Hepatocyte (in vitro differentiated cells): ENCODE measurements at regions not wholly inside any gene's neighbourhood (a gene's known extent, or its start where the extent isn't known, plus 50 kb on each side); places are given as distances from the start of the nearest gene placed in this dataset.

Experiments used
- DNase-seq: peaks from one replicate; pipeline ENCODE4 v3.0.0-alpha.2; 2016; ENCODE audit warnings: low spot score
- H2AFZ ChIP-seq: fragments of 200-600 bp; sonication (generic); 2 replicates; pipeline ENCODE4 v1.6.0; 2016; ENCODE audit warnings: antibody characterized with exemption, mild to moderate bottlenecking
- H3K27ac ChIP-seq: fragments of 200-600 bp; sonication (generic); 2 replicates; pipeline ENCODE4 v1.5.1; 2016; ENCODE audit warnings: mild to moderate bottlenecking
- H3K27me3 ChIP-seq: fragments of 200-600 bp; sonication (generic); 2 replicates; pipeline ENCODE4 v1.6.1; 2016
- H3K36me3 ChIP-seq: fragments of 200-600 bp; sonication (generic); replicated peaks from 2 replicates; pipeline ENCODE4 v1.5.1; 2016; ENCODE audit warnings: low read depth; ENCODE audit not compliant: insufficient read depth
- H3K4me1 ChIP-seq: fragments of 200-600 bp; sonication (generic); 2 replicates; pipeline ENCODE4 v1.5.1; 2016; ENCODE audit warnings: mild to moderate bottlenecking, moderate library complexity; ENCODE audit not compliant: insufficient read depth
- H3K4me2 ChIP-seq: fragments of 200-600 bp; sonication (generic); 2 replicates; pipeline ENCODE4 v1.6.0; 2016
- H3K4me3 ChIP-seq: fragments of 200-600 bp; sonication (generic); 2 replicates; pipeline ENCODE4 v1.5.1; 2016; ENCODE audit warnings: mild to moderate bottlenecking
- H3K79me2 ChIP-seq: fragments of 200-600 bp; sonication (generic); 2 replicates; pipeline ENCODE4 v1.6.0; 2017; ENCODE audit warnings: mild to moderate bottlenecking
- H3K9me2 ChIP-seq: fragments of 200-600 bp; sonication (generic); replicated peaks from 2 replicates; pipeline ENCODE4 v1.6.0; 2017; ENCODE audit warnings: mild to moderate bottlenecking; ENCODE audit not compliant: insufficient read depth
- H3K9me3 ChIP-seq: fragments of 200-600 bp; sonication (generic); 2 replicates; pipeline ENCODE4 v1.5.1; 2016; ENCODE audit warnings: low read depth, mild to moderate bottlenecking
- H4K20me1 ChIP-seq: fragments of 200-600 bp; sonication (generic); 2 replicates; pipeline ENCODE4 v1.6.0; 2016; ENCODE audit warnings: mild to moderate bottlenecking; ENCODE audit not compliant: insufficient read depth, poor library complexity, severe bottlenecking
- EZH2 ChIP-seq: fragments of 200-600 bp; sonication (generic); IDR thresholded peaks from 2 replicates; pipeline ENCODE4 v1.6.1; 2016; ENCODE audit warnings: antibody characterized with exemption, mild to moderate bottlenecking, borderline replicate concordance
- EZH2phosphoT487 ChIP-seq: fragments of 200-600 bp; sonication (generic); IDR thresholded peaks from one replicate; pipeline ENCODE4 v1.6.1; 2018; ENCODE audit warnings: antibody characterized with exemption, mild to moderate bottlenecking, low read depth, moderate library complexity; ENCODE audit not compliant: unreplicated experiment, severe bottlenecking
- WGBS: methylation state at CpG from one replicate; pipeline ENCODE4 v1.1.6; 2016; ENCODE audit warnings: low lambda C conversion rate; ENCODE audit errors: missing lambda C conversion rate; 5-methylcytosine and 5-hydroxymethylcytosine counted together
- TF ChIP-seq, protein P1 (sequence below): fragments of 200-600 bp; sonication (generic); IDR thresholded peaks from 2 replicates; pipeline ENCODE4 v1.5.1; 2016; ENCODE audit warnings: antibody characterized with exemption, mild to moderate bottlenecking; ENCODE audit not compliant: poor library complexity

DNA sequence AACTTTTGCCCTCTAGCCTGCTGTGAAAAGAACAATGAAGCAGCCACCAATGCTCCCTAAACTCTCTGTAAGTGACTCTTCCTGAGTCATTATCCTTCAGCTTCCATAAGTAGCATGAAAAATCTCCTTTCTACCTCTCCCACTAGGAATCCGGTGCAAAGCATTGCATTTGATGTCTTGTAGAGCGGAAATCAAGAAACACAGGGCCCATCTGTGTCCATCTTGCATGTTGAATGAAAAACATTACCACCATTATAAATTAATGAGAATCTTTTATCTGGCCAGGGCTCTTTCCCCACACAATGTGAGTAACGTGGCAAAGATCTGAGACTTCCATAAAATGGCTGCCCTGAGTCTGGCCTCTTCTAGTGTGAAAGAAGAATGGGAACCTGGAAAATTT lies 324.4 kb downstream of the ADGRL2 start:
- no peak for DNase-seq
- no peaks in the 10 kb centered on the region for H3K9me2 ChIP-seq
- no peaks in the 10 kb centered on the region for H3K4me1 ChIP-seq
- no peak overlapping the region for H3K4me2 ChIP-seq
- 75% methylated on average over 3 of the region's 3 CpGs for WGBS
- H3K27ac ChIP-seq = no peak overlapping the region
- H3K79me2 ChIP-seq = no peaks in the 10 kb centered on the region
- no peak overlapping the region for H2AFZ ChIP-seq
- no peaks in the 10 kb centered on the region for H4K20me1 ChIP-seq
- no peak for TF ChIP-seq EZH2phosphoT487
- TF ChIP-seq, protein P1, sequence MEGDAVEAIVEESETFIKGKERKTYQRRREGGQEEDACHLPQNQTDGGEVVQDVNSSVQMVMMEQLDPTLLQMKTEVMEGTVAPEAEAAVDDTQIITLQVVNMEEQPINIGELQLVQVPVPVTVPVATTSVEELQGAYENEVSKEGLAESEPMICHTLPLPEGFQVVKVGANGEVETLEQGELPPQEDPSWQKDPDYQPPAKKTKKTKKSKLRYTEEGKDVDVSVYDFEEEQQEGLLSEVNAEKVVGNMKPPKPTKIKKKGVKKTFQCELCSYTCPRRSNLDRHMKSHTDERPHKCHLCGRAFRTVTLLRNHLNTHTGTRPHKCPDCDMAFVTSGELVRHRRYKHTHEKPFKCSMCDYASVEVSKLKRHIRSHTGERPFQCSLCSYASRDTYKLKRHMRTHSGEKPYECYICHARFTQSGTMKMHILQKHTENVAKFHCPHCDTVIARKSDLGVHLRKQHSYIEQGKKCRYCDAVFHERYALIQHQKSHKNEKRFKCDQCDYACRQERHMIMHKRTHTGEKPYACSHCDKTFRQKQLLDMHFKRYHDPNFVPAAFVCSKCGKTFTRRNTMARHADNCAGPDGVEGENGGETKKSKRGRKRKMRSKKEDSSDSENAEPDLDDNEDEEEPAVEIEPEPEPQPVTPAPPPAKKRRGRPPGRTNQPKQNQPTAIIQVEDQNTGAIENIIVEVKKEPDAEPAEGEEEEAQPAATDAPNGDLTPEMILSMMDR = no peak
- TF ChIP-seq EZH2 = no peak
- no peak overlapping the region for H3K4me3 ChIP-seq
- no peaks in the 10 kb centered on the region for H3K9me3 ChIP-seq
- no peaks in the 10 kb centered on the region for H3K27me3 ChIP-seq
- H3K36me3 ChIP-seq = no peaks in the 10 kb centered on the region

- Histone ChIP-seq H4K20me1 (no peaks in the 10 kb centered on the region), H2AFZ (no peak overlapping the region), H3K27ac (no peak overlapping the region), H3K36me3 (no peaks in the 10 kb centered on the region), H3K9me3 (no peaks in the 10 kb centered on the region), H3K4me2 (no peak overlapping the region), H3K4me1 (no peaks in the 10 kb centered on the region), H3K4me3 (no peak overlapping the region), H3K9me2 (no peaks in the 10 kb centered on the region), H3K79me2 (no peaks in the 10 kb centered on the region), H3K27me3 (no peaks in the 10 kb centered on the region)
- no peak for DNase-seq
- WGBS = 86% methylated on average over 2 of the region's 2 CpGs
- TF ChIP-seq, protein P1 = no peak
Measured at GRCh38 chr1:82121421-82121820, 320.7 kb downstream of the ADGRL2 start.

GRCh38 chr1:82116105-82116504 lies 315.4 kb downstream of the ADGRL2 start:
- H3K9me3 ChIP-seq = no peaks in the 10 kb centered on the region
- H3K27me3 ChIP-seq = no peaks in the 10 kb centered on the region
- H3K4me3 ChIP-seq = no peak overlapping the region
- no peak overlapping the region for H2AFZ ChIP-seq
- TF ChIP-seq EZH2phosphoT487 (no peak), EZH2 (no peak)
- TF ChIP-seq, protein P1 = no peak
- WGBS = 61% methylated on average over 7 of the region's 7 CpGs
- H4K20me1 ChIP-seq = no peaks in the 10 kb centered on the region
- no peak overlapping the region for H3K4me2 ChIP-seq
- no peaks in the 10 kb centered on the region for H3K4me1 ChIP-seq
- no peak for DNase-seq
- no peaks in the 10 kb centered on the region for H3K79me2 ChIP-seq
- H3K36me3 ChIP-seq = no peaks in the 10 kb centered on the region
- no peaks in the 10 kb centered on the region for H3K9me2 ChIP-seq
- no peak overlapping the region for H3K27ac ChIP-seq

DNA sequence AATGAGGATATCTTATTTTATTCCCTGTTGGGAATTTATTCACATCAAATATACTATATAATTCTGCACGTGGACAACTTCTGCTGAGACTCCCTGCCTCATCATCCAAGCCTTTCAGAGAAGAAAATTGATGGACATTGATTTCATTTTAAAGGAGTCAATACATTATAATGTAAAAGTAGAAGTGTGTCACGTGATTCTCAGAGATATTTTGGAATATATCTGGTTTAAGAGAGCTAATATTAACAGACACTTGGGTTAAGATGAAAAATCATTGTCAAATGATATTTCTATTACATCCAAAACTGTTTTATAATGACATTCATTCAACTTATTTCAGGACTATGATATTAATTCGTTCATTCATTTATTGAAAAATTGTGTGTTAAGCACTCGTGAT lies 314.2 kb downstream of the ADGRL2 start:
- WGBS = 82% methylated on average over 4 of the region's 4 CpGs
- TF ChIP-seq, protein P1 = no peak
- TF ChIP-seq EZH2 = no peak
- TF ChIP-seq EZH2phosphoT487 = no peak
- Histone ChIP-seq H3K27ac (no peak overlapping the region), H3K9me2 (no peaks in the 10 kb centered on the region), H3K27me3 (no peaks in the 10 kb centered on the region), H3K4me2 (no peak overlapping the region), H2AFZ (no peak overlapping the region), H3K4me1 (no peaks in the 10 kb centered on the region), H3K79me2 (no peaks in the 10 kb centered on the region), H3K36me3 (no peaks in the 10 kb centered on the region), H3K4me3 (no peak overlapping the region), H3K9me3 (no peaks in the 10 kb centered on the region), H4K20me1 (no peaks in the 10 kb centered on the region)
- DNase-seq = no peak
